Panc1 (cell line): ENCODE measurements at regions not wholly inside any gene's neighbourhood (a gene's known extent, or its start where the extent isn't known, plus 50 kb on each side); places are given as distances from the start of the nearest gene placed in this dataset.

Source experiments
- POLR2AphosphoS5 ChIP-seq: IDR thresholded peaks from 2 replicates; pipeline ENCODE4 v1.6.1; 2012; ENCODE audit warnings: mild to moderate bottlenecking, low read depth, low read length, moderate library complexity
- SIN3A ChIP-seq: IDR thresholded peaks from 2 replicates; pipeline ENCODE4 v1.6.1; 2012; ENCODE audit warnings: low read depth, mild to moderate bottlenecking, low read length, moderate library complexity, borderline replicate concordance; ENCODE audit not compliant: insufficient read depth
- TCF7L2 ChIP-seq: IDR thresholded peaks from 2 replicates; pipeline ENCODE4 v1.6.1; 2011; ENCODE audit warnings: mild to moderate bottlenecking, low read depth, low read length, inconsistent platforms
- TF ChIP-seq, protein P1 (sequence below): fragments of 450-650 bp; IDR thresholded peaks from 2 replicates; pipeline ENCODE4 v1.5.1; 2017; ENCODE audit warnings: mild to moderate bottlenecking
- TF ChIP-seq, protein P2 (sequence below), 2 experiments: IDR thresholded peaks; 2 replicates each; pipeline ENCODE4 v1.6.1; 2011 to 2012; ENCODE audit warnings: low read depth in 2 of 2, control low read depth in 1 of 2, low read length in 1 of 2, mild to moderate bottlenecking in 1 of 2, moderate library complexity in 1 of 2; ENCODE audit not compliant: insufficient read depth in 1 of 2

DNA sequence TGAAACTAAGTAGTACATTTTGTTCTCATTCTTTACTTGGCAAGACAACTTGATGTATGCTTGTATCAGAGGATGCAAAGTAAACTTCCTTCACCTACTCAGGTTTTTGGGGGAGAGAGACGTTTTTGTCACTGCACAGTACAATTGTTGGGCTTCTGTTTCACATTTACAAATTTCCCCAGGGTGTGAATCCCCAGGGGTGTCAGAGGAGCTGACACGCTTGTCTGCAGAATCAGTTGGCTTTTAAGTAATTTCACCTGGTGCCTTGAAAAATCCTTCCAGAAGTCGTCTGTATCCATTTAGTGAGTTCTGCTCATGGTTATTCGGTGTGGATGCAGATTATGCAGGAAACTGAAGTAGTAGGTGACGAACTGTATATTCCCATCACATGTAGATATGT is 1227.7 kb upstream of the CELF2 start:
- TF ChIP-seq, protein P1, sequence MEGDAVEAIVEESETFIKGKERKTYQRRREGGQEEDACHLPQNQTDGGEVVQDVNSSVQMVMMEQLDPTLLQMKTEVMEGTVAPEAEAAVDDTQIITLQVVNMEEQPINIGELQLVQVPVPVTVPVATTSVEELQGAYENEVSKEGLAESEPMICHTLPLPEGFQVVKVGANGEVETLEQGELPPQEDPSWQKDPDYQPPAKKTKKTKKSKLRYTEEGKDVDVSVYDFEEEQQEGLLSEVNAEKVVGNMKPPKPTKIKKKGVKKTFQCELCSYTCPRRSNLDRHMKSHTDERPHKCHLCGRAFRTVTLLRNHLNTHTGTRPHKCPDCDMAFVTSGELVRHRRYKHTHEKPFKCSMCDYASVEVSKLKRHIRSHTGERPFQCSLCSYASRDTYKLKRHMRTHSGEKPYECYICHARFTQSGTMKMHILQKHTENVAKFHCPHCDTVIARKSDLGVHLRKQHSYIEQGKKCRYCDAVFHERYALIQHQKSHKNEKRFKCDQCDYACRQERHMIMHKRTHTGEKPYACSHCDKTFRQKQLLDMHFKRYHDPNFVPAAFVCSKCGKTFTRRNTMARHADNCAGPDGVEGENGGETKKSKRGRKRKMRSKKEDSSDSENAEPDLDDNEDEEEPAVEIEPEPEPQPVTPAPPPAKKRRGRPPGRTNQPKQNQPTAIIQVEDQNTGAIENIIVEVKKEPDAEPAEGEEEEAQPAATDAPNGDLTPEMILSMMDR: no peak
- TF ChIP-seq POLR2AphosphoS5 (no peak), SIN3A (no peak), TCF7L2 (no peak)
- TF ChIP-seq, protein P2, sequence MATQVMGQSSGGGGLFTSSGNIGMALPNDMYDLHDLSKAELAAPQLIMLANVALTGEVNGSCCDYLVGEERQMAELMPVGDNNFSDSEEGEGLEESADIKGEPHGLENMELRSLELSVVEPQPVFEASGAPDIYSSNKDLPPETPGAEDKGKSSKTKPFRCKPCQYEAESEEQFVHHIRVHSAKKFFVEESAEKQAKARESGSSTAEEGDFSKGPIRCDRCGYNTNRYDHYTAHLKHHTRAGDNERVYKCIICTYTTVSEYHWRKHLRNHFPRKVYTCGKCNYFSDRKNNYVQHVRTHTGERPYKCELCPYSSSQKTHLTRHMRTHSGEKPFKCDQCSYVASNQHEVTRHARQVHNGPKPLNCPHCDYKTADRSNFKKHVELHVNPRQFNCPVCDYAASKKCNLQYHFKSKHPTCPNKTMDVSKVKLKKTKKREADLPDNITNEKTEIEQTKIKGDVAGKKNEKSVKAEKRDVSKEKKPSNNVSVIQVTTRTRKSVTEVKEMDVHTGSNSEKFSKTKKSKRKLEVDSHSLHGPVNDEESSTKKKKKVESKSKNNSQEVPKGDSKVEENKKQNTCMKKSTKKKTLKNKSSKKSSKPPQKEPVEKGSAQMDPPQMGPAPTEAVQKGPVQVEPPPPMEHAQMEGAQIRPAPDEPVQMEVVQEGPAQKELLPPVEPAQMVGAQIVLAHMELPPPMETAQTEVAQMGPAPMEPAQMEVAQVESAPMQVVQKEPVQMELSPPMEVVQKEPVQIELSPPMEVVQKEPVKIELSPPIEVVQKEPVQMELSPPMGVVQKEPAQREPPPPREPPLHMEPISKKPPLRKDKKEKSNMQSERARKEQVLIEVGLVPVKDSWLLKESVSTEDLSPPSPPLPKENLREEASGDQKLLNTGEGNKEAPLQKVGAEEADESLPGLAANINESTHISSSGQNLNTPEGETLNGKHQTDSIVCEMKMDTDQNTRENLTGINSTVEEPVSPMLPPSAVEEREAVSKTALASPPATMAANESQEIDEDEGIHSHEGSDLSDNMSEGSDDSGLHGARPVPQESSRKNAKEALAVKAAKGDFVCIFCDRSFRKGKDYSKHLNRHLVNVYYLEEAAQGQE (IDR thresholded peaks at IDR 0.05; ENCODE audit: insufficient read depth in 1 of 2, low read depth in 2 of 2, low read length in 1 of 2): no peak
